ACC112 (cell line): ENCODE measurements at regions not wholly inside any gene's neighbourhood (a gene's known extent, or its start where the extent isn't known, plus 50 kb on each side); places are given as distances from the start of the nearest gene placed in this dataset.

Experiments
- H2AFZ ChIP-seq: fragments of 200-600 bp; sonication (generic); one replicate; pipeline ENCODE4 v1.6.0; 2017; ENCODE audit warnings: antibody characterized with exemption, low read length; ENCODE audit not compliant: unreplicated experiment
- H3K27ac ChIP-seq: fragments of 200-600 bp; sonication (generic); 2 replicates; pipeline ENCODE4 v1.5.1; 2014; ENCODE audit warnings: low read depth, mild to moderate bottlenecking, antibody characterized with exemption, low read length, moderate library complexity
- H3K27me3 ChIP-seq: fragments of 200-600 bp; sonication (generic); 2 replicates; pipeline ENCODE4 v1.6.1; 2014; ENCODE audit warnings: mild to moderate bottlenecking, antibody characterized with exemption, low read length, moderate library complexity, mixed read lengths; ENCODE audit not compliant: insufficient read depth
- H3K36me3 ChIP-seq: fragments of 200-600 bp; sonication (generic); 2 replicates; pipeline ENCODE4 v1.6.1; 2016; ENCODE audit warnings: mild to moderate bottlenecking, antibody characterized with exemption, low read length, moderate library complexity, mixed read lengths; ENCODE audit not compliant: insufficient read depth
- H3K4me1 ChIP-seq: fragments of 200-600 bp; sonication (generic); one replicate; pipeline ENCODE4 v1.6.1; 2016; ENCODE audit warnings: low read length, mixed read lengths; ENCODE audit not compliant: insufficient read depth, unreplicated experiment, control insufficient read depth
- H3K4me3 ChIP-seq: fragments of 200-600 bp; sonication (generic); 2 replicates; pipeline ENCODE4 v1.5.1; 2014; ENCODE audit warnings: mild to moderate bottlenecking, low read depth, low read length
- H3K79me2 ChIP-seq: fragments of 200-600 bp; sonication (generic); one replicate; pipeline ENCODE4 v1.6.0; 2016; ENCODE audit warnings: low read length; ENCODE audit not compliant: control insufficient read depth, unreplicated experiment, insufficient read depth

DNA sequence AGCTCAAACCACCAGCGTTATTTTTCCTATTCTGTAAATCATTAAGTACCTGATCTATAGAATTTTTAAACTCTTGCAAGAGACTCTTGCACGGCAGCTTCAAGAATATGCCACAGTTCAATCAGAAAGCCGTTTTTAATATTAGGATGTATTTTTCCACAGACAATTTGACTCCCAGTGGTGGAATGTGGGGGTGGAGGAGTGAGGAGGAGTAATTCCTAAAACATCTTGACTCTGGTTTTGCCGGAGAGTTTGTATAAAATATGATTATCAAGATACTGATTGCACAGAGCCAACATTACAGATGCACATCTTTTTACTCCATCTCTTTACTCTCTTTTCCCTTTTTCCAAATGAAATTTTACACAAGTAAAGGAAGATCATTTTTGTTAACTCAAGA is 288.3 kb downstream of the ENC1 start:
- Histone ChIP-seq H2AFZ (no peak overlapping the region), H3K27me3 (peaks cover 19% of the 10 kb centered on the region; the same call in 1 of the 2 replicates), H3K4me1 (no peaks in the 10 kb centered on the region), H3K27ac (no peak overlapping the region), H3K4me3 (no peak overlapping the region), H3K36me3 (no peaks in the 10 kb centered on the region), H3K79me2 (no peaks in the 10 kb centered on the region)

- H3K4me3 ChIP-seq: no peak overlapping the region
- no peak overlapping the region for H2AFZ ChIP-seq
- no peaks in the 10 kb centered on the region for H3K36me3 ChIP-seq
- peaks cover 4% of the 10 kb centered on the region for H3K4me1 ChIP-seq
- no peaks in the 10 kb centered on the region for H3K27me3 ChIP-seq
- no peak overlapping the region for H3K27ac ChIP-seq
- no peaks in the 10 kb centered on the region for H3K79me2 ChIP-seq
These were observed 297.4 kb downstream of the ENC1 start for GRCh38 chr5:74342948-74343682.

GRCh38 chr5:74342182-74342581 is 298.3 kb downstream of the ENC1 start:
- Histone ChIP-seq H3K4me3 (no peak overlapping the region), H2AFZ (no peak overlapping the region), H3K79me2 (no peaks in the 10 kb centered on the region), H3K4me1 (peaks cover 4% of the 10 kb centered on the region), H3K27ac (no peak overlapping the region), H3K27me3 (no peaks in the 10 kb centered on the region), H3K36me3 (no peaks in the 10 kb centered on the region)

DNA sequence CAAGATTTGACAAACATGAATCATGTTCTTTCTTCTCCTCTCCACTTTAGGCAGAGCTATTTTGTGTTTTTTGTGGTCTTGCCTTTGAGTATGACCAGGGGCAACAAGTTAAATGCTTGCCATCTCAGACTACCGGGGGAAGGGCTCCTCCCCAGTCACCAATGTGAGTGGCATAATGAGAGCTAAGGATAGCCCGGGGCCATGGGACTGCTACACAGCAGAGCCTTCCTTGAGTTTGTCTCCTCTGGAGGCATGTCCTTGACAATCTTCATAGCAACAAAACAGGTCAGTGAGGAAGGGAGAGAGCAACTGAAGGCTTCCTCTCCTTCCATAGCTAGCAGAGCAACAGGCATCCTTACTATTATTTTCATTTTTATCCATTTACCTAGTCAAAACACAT is 299.3 kb downstream of the ENC1 start:
- peaks cover 4% of the 10 kb centered on the region for H3K4me1 ChIP-seq
- H3K79me2 ChIP-seq: no peaks in the 10 kb centered on the region
- no peaks in the 10 kb centered on the region for H3K36me3 ChIP-seq
- H3K4me3 ChIP-seq: no peak overlapping the region
- H3K27me3 ChIP-seq: no peaks in the 10 kb centered on the region
- H3K27ac ChIP-seq: no peak overlapping the region
- no peak overlapping the region for H2AFZ ChIP-seq

- Histone ChIP-seq H3K27ac (no peak overlapping the region), H3K4me3 (no peak overlapping the region), H3K27me3 (no peaks in the 10 kb centered on the region), H3K4me1 (peaks cover 4% of the 10 kb centered on the region), H3K79me2 (no peaks in the 10 kb centered on the region), H3K36me3 (no peaks in the 10 kb centered on the region), H2AFZ (no peak overlapping the region)
These were observed 300.1 kb downstream of the ENC1 start for GRCh38 chr5:74340476-74340875.

- no peaks in the 10 kb centered on the region for H3K36me3 ChIP-seq
- H3K4me3 ChIP-seq: no peak overlapping the region
- H3K4me1 ChIP-seq: no peaks in the 10 kb centered on the region
- no peaks in the 10 kb centered on the region for H3K79me2 ChIP-seq
- no peak overlapping the region for H2AFZ ChIP-seq
- no peak overlapping the region for H3K27ac ChIP-seq
- H3K27me3 ChIP-seq: no peaks in the 10 kb centered on the region
These were observed 302.6 kb downstream of the ENC1 start for GRCh38 chr5:74337984-74338310.

DNA sequence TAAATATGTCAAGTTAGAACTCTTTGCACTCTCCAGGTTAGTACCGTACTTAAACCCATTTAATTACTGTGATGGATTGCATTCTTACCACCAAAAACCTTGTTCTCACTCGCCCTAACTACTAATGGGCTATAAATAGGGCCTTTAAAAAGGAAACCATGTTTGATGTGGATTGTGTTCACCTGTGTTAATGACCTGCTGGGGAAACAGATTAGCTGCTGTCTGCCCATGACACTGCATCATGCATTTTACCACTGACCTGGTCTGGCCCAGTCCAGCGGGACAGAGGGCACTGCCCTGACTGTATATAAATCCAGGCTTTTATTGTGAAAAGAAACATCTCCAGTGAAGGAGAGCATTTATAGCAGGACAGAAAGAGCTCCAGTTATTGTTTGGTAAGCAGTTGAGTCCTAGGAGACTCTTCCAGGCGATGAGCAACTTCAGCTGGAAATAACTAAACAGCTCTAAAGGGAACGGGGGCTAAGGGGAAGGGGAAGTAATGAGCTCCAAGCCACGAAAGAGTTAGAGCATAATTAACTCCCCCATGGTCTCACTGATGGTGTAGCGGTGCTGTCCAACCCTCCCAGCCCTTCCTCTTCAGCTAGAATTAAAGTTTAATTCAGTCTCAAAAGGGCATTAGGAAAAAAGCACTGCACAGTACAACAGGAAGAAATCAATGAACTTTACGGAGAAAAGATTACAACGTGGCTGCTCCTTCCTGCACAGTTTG is 303.1 kb downstream of the ENC1 start:
- Histone ChIP-seq H3K4me1 (no peaks in the 10 kb centered on the region), H2AFZ (no peak overlapping the region), H3K27me3 (no peaks in the 10 kb centered on the region), H3K27ac (no peak overlapping the region), H3K36me3 (no peaks in the 10 kb centered on the region), H3K79me2 (no peaks in the 10 kb centered on the region), H3K4me3 (no peak overlapping the region)

DNA sequence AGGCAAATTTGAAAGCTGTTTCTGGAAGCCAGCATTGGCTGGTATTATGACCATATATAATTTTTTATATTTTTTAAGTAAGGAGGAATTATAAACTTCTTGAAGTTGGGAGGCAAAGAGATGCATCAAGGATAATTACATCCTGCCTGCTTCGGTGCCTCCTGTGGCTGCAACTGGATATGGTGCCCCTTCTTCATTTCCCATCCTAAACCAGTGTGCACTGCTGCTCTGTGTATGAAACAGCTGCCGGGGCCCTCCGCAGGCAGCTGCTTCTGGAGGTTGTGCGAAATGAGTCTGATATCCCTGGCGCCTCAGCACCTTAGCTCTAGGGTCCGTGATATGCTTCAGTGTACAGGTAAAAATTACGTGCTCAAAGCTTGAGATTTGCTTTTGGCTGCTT is 304.2 kb downstream of the ENC1 start:
- Histone ChIP-seq H2AFZ (no peak overlapping the region), H3K36me3 (no peaks in the 10 kb centered on the region), H3K4me3 (no peak overlapping the region), H3K27ac (no peak overlapping the region), H3K79me2 (no peaks in the 10 kb centered on the region), H3K4me1 (no peaks in the 10 kb centered on the region), H3K27me3 (no peaks in the 10 kb centered on the region)

GRCh38 chr5:74334762-74335384 is 305.7 kb downstream of the ENC1 start:
- H3K4me3 ChIP-seq: no peak overlapping the region
- H3K4me1 ChIP-seq: no peaks in the 10 kb centered on the region
- H2AFZ ChIP-seq: no peak overlapping the region
- no peaks in the 10 kb centered on the region for H3K27me3 ChIP-seq
- H3K27ac ChIP-seq: no peak overlapping the region
- no peaks in the 10 kb centered on the region for H3K36me3 ChIP-seq
- no peaks in the 10 kb centered on the region for H3K79me2 ChIP-seq

DNA sequence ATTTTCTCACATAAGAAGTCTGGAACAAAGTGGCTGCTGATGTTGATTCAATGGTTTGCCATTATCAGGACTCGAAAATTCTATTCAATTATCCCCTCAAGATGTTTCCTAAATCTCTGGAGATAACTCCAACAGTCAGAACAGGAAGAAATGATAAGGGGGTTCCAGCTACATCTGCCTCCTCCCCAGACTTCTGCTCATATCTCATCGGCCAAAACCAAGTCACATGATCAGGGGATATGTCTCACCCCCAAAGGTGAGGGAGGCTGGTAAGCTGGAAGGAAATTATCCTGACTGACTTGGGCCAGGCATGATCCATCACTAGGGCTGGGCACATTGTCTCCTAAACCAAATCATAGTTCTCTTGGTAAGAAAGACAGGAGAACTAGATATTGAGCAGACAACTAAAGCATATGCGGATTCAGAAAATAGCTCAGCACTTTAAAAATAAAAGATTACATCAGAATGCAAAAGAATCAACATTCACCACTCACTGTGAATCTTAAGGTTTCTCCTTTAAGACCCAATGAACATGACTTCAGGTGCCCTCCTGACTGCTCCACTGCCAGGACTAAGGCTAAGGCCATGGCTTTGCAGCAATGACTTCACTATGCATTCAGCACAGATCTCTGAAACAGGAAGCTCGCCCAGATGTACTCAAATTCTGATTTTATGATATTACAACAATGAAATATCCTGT is 306.3 kb downstream of the ENC1 start:
- no peak overlapping the region for H3K27ac ChIP-seq
- no peak overlapping the region for H2AFZ ChIP-seq
- no peaks in the 10 kb centered on the region for H3K4me1 ChIP-seq
- no peaks in the 10 kb centered on the region for H3K36me3 ChIP-seq
- no peaks in the 10 kb centered on the region for H3K27me3 ChIP-seq
- H3K4me3 ChIP-seq: no peak overlapping the region
- H3K79me2 ChIP-seq: no peaks in the 10 kb centered on the region
